Tibial artery (tissue), 4 donors: ENCODE measurements at regions not wholly inside any gene's neighbourhood (a gene's known extent, or its start where the extent isn't known, plus 50 kb on each side); places are given as distances from the start of the nearest gene placed in this dataset.

Source experiments
- DNase-seq, 2 donors: peaks; one replicate each; pipeline ENCODE4 v3.0.0-alpha.2; 2019
- H3K27ac ChIP-seq, 2 donors: fragments of 200-600 bp; sonication (generic) in 1 of 2; 1 replicate in 1 of 2; 2 replicates in 1 of 2; pipeline ENCODE4 v1.5.1; 2018 to 2019; ENCODE audit warnings: mild to moderate bottlenecking in 1 of 2
- H3K27me3 ChIP-seq, 2 donors: fragments of 200-600 bp; sonication (generic) in 1 of 2; one replicate each; pipeline versions ENCODE4 v1.5.1 to v1.6.0; 2016 to 2019
- H3K36me3 ChIP-seq, 3 donors: fragments of 200-600 bp; sonication (generic) in 2 of 3; one replicate each; pipeline ENCODE4 v1.5.1; 2016 to 2019; ENCODE audit warnings: mild to moderate bottlenecking in 2 of 3
- H3K4me1 ChIP-seq, 4 donors: fragments of 200-600 bp; sonication (generic) in 2 of 4; 1 replicate in 3 of 4; 2 replicates in 1 of 4; pipeline ENCODE4 v1.5.1; 2016 to 2019
- H3K4me3 ChIP-seq, 2 donors: fragments of 200-600 bp; sonication (generic) in 1 of 2; 1 replicate in 1 of 2; 2 replicates in 1 of 2; pipeline ENCODE4 v1.5.1; 2018 to 2019; ENCODE audit warnings: mild to moderate bottlenecking in 2 of 2
- H3K9me3 ChIP-seq, 3 donors: fragments of 200-600 bp; sonication (generic) in 1 of 3; one replicate each; pipeline ENCODE4 v1.5.1; 2016 to 2019
- CTCF ChIP-seq, 2 experiments: fragments of 200-600 bp in 1 of 2; fragments of 450-650 bp in 1 of 2; IDR thresholded peaks; one replicate each; pipeline ENCODE4 v1.5.1; 2017 to 2019; ENCODE audit warnings: antibody characterized with exemption in 2 of 2, mild to moderate bottlenecking in 1 of 2, moderate library complexity in 1 of 2
- intact Hi-C: fragments of 100-400 bp; cut with DNase I; formaldehyde crosslinking; loops from one replicate; pipeline ENCODE4 v1.15.0; 2023; ENCODE audit warnings: low total_unique reads

GRCh38 chr3:78476076-78476475 lies 1291.7 kb downstream of the ROBO1 start:
- Histone ChIP-seq H3K4me3 (no peak overlapping the region), H3K4me1 (peaks cover 0 to 3% (median 0%) of the 10 kb centered on the region in 4 donors), H3K27ac (no peak overlapping the region), H3K36me3 (no peaks in the 10 kb centered on the region), H3K9me3 (peaks cover 0 to 4% (median 0%) of the 10 kb centered on the region in 3 donors), H3K27me3 (peaks cover 0 to 1% of the 10 kb centered on the region in 2 donors)
- intact Hi-C loops: no loop called here
- TF ChIP-seq CTCF (IDR thresholded peaks at IDR 0.05): no peak
- no peak for DNase-seq

- H3K4me3 ChIP-seq: no peak overlapping the region
- no peak for DNase-seq
- H3K27me3 ChIP-seq: peaks cover 0 to 2% of the 10 kb centered on the region in 2 donors
- TF ChIP-seq CTCF (IDR thresholded peaks at IDR 0.05): no peak
- no peaks in the 10 kb centered on the region for H3K36me3 ChIP-seq
- no peak overlapping the region for H3K27ac ChIP-seq
- H3K9me3 ChIP-seq: no peaks in the 10 kb centered on the region
- peaks cover 0 to 4% (median 0%) of the 10 kb centered on the region in 4 donors for H3K4me1 ChIP-seq
- intact Hi-C loops: no loop called here
Measured at GRCh38 chr3:78481050-78481449, 1286.7 kb downstream of the ROBO1 start.

GRCh38 chr3:78483090-78483489 lies 1284.7 kb downstream of the ROBO1 start:
- H3K27ac ChIP-seq: no peak overlapping the region
- H3K36me3 ChIP-seq: no peaks in the 10 kb centered on the region
- peaks cover 0 to 2% of the 10 kb centered on the region in 2 donors for H3K27me3 ChIP-seq
- H3K9me3 ChIP-seq: peaks cover 0 to 4% (median 0%) of the 10 kb centered on the region in 3 donors
- no peak for DNase-seq
- no peak for TF ChIP-seq CTCF (IDR thresholded peaks at IDR 0.05)
- no peak overlapping the region for H3K4me3 ChIP-seq
- H3K4me1 ChIP-seq: peaks cover 0 to 4% (median 0%) of the 10 kb centered on the region in 4 donors
- intact Hi-C loops: no loop called here

GRCh38 chr3:78494851-78495250 lies 1272.9 kb downstream of the ROBO1 start:
- no peak for DNase-seq

GRCh38 chr3:78495301-78495700 lies 1272.5 kb downstream of the ROBO1 start:
- TF ChIP-seq CTCF (IDR thresholded peaks at IDR 0.05): no peak
- H3K36me3 ChIP-seq: no peaks in the 10 kb centered on the region
- H3K27ac ChIP-seq: no peak overlapping the region
- DNase-seq: no peak
- no peaks in the 10 kb centered on the region for H3K27me3 ChIP-seq
- H3K9me3 ChIP-seq: no peaks in the 10 kb centered on the region
- intact Hi-C loops: no loop called here
- H3K4me3 ChIP-seq: no peak overlapping the region
- peaks cover 0 to 14% (median 4%) of the 10 kb centered on the region in 4 donors for H3K4me1 ChIP-seq

More at GRCh38 chr3:78494851-78495250, 1272.9 kb downstream of the ROBO1 start:
- intact Hi-C loops: no loop called here
- Histone ChIP-seq H3K9me3 (no peaks in the 10 kb centered on the region), H3K4me1 (peaks cover 0 to 14% (median 4%) of the 10 kb centered on the region in 4 donors), H3K36me3 (no peaks in the 10 kb centered on the region), H3K27ac (no peak overlapping the region), H3K4me3 (no peak overlapping the region), H3K27me3 (no peaks in the 10 kb centered on the region)
- TF ChIP-seq CTCF (IDR thresholded peaks at IDR 0.05): no peak

GRCh38 chr3:78496501-78496900 lies 1271.3 kb downstream of the ROBO1 start:
- Histone ChIP-seq H3K4me1 (peaks cover 0 to 14% (median 4%) of the 10 kb centered on the region in 4 donors), H3K9me3 (no peaks in the 10 kb centered on the region), H3K27me3 (no peaks in the 10 kb centered on the region), H3K36me3 (no peaks in the 10 kb centered on the region), H3K27ac (no peak overlapping the region), H3K4me3 (no peak overlapping the region)
- intact Hi-C loops: no loop called here
- DNase-seq: no peak
- TF ChIP-seq CTCF (IDR thresholded peaks at IDR 0.05): no peak
